B cell (primary cell): ENCODE measurements at regions not wholly inside any gene's neighbourhood (a gene's known extent, or its start where the extent isn't known, plus 50 kb on each side); places are given as distances from the start of the nearest gene placed in this dataset.

Source experiments
- ATAC-seq: fragments of 200-7000 bp; cut with Tn5 transposase; one replicate; pipeline ENCODE4 v1.10.0; 2021; ENCODE audit warnings: low read depth, mild to moderate bottlenecking, moderate number of reproducible peaks, moderate library complexity
- CTCF ChIA-PET: fragments of 350-600 bp; sonication (Branson Sonifier 250); formaldehyde crosslinking; loops from one replicate; lab custom pipeline; 2021; ENCODE audit warnings: antibody characterized with exemption, inconsistent platforms; lab: Charles Lee
- POLR2A ChIA-PET: fragments of 350-600 bp; sonication (Branson Sonifier 250); formaldehyde crosslinking; loops from one replicate; lab custom pipeline; 2021; ENCODE audit warnings: antibody characterized with exemption; lab: Charles Lee
- DNase-seq: peaks from one replicate; pipeline ENCODE4 v3.0.0; 2013
- H2AFZ ChIP-seq: 2 replicates; pipeline ENCODE4 v1.6.1; 2012; ENCODE audit warnings: mild to moderate bottlenecking, low read depth, low read length; ENCODE audit not compliant: insufficient read depth, poor library complexity, severe bottlenecking
- H3K27ac ChIP-seq, 2 donors: 1 replicate in 1 of 2; 2 replicates in 1 of 2; pipeline ENCODE4 v1.5.1; 2012 to 2013; ENCODE audit warnings: low read length in 2 of 2, mild to moderate bottlenecking in 2 of 2, moderate library complexity in 1 of 2
- H3K27me3 ChIP-seq, 4 experiments: fragments of 200-600 bp in 1 of 4; sonication (generic) in 1 of 4; replicated peaks in 1 of 4; 1 replicate in 2 of 4; 2 replicates in 2 of 4; pipeline versions ENCODE4 v1.6.1 to v1.7.0; 2013 to 2016; ENCODE audit warnings: low read length in 3 of 4, mild to moderate bottlenecking in 2 of 4, mixed read lengths in 1 of 4, moderate library complexity in 1 of 4; ENCODE audit not compliant: insufficient read depth in 4 of 4, control insufficient read depth in 3 of 4; ENCODE audit errors: control extremely low read depth in 1 of 4
- H3K36me3 ChIP-seq, 2 experiments: replicated peaks in 1 of 2; 1 replicate in 1 of 2; 2 replicates in 1 of 2; pipeline versions ENCODE4 v1.6.1 to v1.7.1; 2013; ENCODE audit warnings: low read length in 1 of 2; ENCODE audit not compliant: insufficient read depth in 2 of 2, control insufficient read depth in 1 of 2; ENCODE audit errors: control extremely low read depth in 1 of 2, extremely low read depth in 1 of 2
- H3K4me1 ChIP-seq, 2 donors: fragments of 200-600 bp in 1 of 2; sonication (generic) in 1 of 2; 1 replicate in 1 of 2; 2 replicates in 1 of 2; pipeline versions ENCODE4 v1.5.1 to v1.6.1; 2013 to 2017; ENCODE audit warnings: low read length in 2 of 2; ENCODE audit not compliant: control insufficient read depth in 2 of 2, insufficient read depth in 2 of 2
- H3K4me2 ChIP-seq: replicated peaks from 2 replicates; pipeline ENCODE3; 2012; ENCODE audit warnings: mild to moderate bottlenecking, low read depth, low read length; ENCODE audit not compliant: poor library complexity, severe bottlenecking
- H3K4me3 ChIP-seq, 5 experiments: fragments of 200-600 bp in 1 of 5; sonication (generic) in 1 of 5; 1 replicate in 3 of 5; 2 replicates in 2 of 5; pipeline versions ENCODE4 v1.5.1 to v1.7.0; 2011 to 2016; ENCODE audit warnings: low read length in 4 of 5, mild to moderate bottlenecking in 4 of 5, low read depth in 2 of 5, control low read depth in 1 of 5, moderate library complexity in 1 of 5; ENCODE audit not compliant: insufficient read depth in 1 of 5; ENCODE audit errors: control extremely low read depth in 1 of 5, extremely low read depth in 1 of 5
- H3K79me2 ChIP-seq: fragments of 200-600 bp; sonication (generic); one replicate; pipeline ENCODE4 v1.6.0; 2016; ENCODE audit warnings: low read length; ENCODE audit not compliant: control insufficient read depth, insufficient read depth
- H3K9ac ChIP-seq: fragments of 200-600 bp; sonication (generic); 2 replicates; pipeline ENCODE4 v1.6.1; 2017; ENCODE audit warnings: mild to moderate bottlenecking, low read length, moderate library complexity
- H3K9me3 ChIP-seq, 3 donors: one replicate each; pipeline versions ENCODE4 v1.6.1 to v1.7.1; 2013; ENCODE audit warnings: low read length in 2 of 3; ENCODE audit not compliant: control insufficient read depth in 2 of 3, insufficient read depth in 1 of 3; ENCODE audit errors: control extremely low read depth in 1 of 3
- H4K20me1 ChIP-seq: 2 replicates; pipeline ENCODE4 v1.6.0; 2012; ENCODE audit warnings: mild to moderate bottlenecking, low read length; ENCODE audit not compliant: insufficient read depth, control insufficient read depth, poor library complexity, severe bottlenecking
- H3K27ac Mint-ChIP-seq: one replicate; pipeline ENCODE4 v1.8.0; 2021; ENCODE audit warnings: mixed read lengths
- H3K27me3 Mint-ChIP-seq: one replicate; pipeline ENCODE4 v1.8.0; 2021; ENCODE audit warnings: mixed read lengths
- H3K4me1 Mint-ChIP-seq: one replicate; pipeline ENCODE4 v1.8.0; 2021; ENCODE audit warnings: mixed read lengths
- H3K4me3 Mint-ChIP-seq: one replicate; pipeline ENCODE4 v1.8.0; 2021; ENCODE audit warnings: mixed read lengths
- H3K9me3 Mint-ChIP-seq: one replicate; pipeline ENCODE4 v1.8.0; 2022; ENCODE audit warnings: mixed read lengths; ENCODE audit not compliant: insufficient read depth
- CTCF ChIP-seq: fragments of 200-600 bp; IDR thresholded peaks from one replicate; pipeline ENCODE4 v1.8.0; 2022; ENCODE audit warnings: antibody characterized with exemption, mild to moderate bottlenecking
- EZH2 ChIP-seq: IDR thresholded peaks from 2 replicates; pipeline ENCODE4 v1.6.1; 2012; ENCODE audit warnings: borderline replicate concordance, low read depth, mild to moderate bottlenecking, moderate library complexity, low read length; ENCODE audit not compliant: insufficient read depth, poor library complexity, severe bottlenecking
- WGBS: methylation state at CpG from one replicate; pipeline ENCODE4 v1.1.5; 2013; ENCODE audit warnings: missing lambda C conversion rate; ENCODE audit not compliant: insufficient coverage; 5-methylcytosine and 5-hydroxymethylcytosine counted together
- intact Hi-C: fragments of 100-400 bp; cut with micrococcal nuclease; formaldehyde crosslinking; loops from one replicate; pipeline ENCODE4 v1.10.0; 2022

- DNase-seq (no peak), ATAC-seq (no peak)
- H3K27me3 ChIP-seq: no peaks in the 10 kb centered on the region
- no peak overlapping the region for H3K9ac ChIP-seq
- TF ChIP-seq EZH2 (no peak), CTCF (no peak)
- H2AFZ ChIP-seq: no peak overlapping the region
- peaks cover 0 to 3% (median 0%) of the 10 kb centered on the region in 3 donors for H3K9me3 ChIP-seq
- Mint-ChIP-seq H3K4me1 (no peaks in the 10 kb centered on the region), H3K27me3 (no peaks in the 10 kb centered on the region), H3K4me3 (no peak overlapping the region), H3K9me3 (no peaks in the 10 kb centered on the region), H3K27ac (no peak overlapping the region)
- intact Hi-C loops: no loop called here
- H4K20me1 ChIP-seq: no peaks in the 10 kb centered on the region
- no peaks in the 10 kb centered on the region for H3K79me2 ChIP-seq
- H3K4me1 ChIP-seq: no peaks in the 10 kb centered on the region
- no peak overlapping the region for H3K4me3 ChIP-seq
- CTCF ChIA-PET: no interaction called here
- H3K4me2 ChIP-seq: no peak overlapping the region
- no peaks in the 10 kb centered on the region for H3K36me3 ChIP-seq
- WGBS: no CpG with 5 or more reads among the region's 1 CpG
- POLR2A ChIA-PET: no interaction called here
- H3K27ac ChIP-seq: no peak overlapping the region
Measured at GRCh38 chr17:53629188-53629587, 193.5 kb upstream of the KIF2B start.

- Histone ChIP-seq H3K9me3 (peaks cover 0 to 3% (median 0%) of the 10 kb centered on the region in 3 donors), H3K27ac (no peak overlapping the region), H4K20me1 (no peaks in the 10 kb centered on the region), H3K4me3 (no peak overlapping the region), H3K4me1 (no peaks in the 10 kb centered on the region), H3K36me3 (no peaks in the 10 kb centered on the region), H2AFZ (no peak overlapping the region), H3K9ac (no peak overlapping the region), H3K79me2 (no peaks in the 10 kb centered on the region), H3K27me3 (no peaks in the 10 kb centered on the region), H3K4me2 (no peak overlapping the region)
- Mint-ChIP-seq H3K4me1 (no peaks in the 10 kb centered on the region), H3K27me3 (no peaks in the 10 kb centered on the region), H3K9me3 (no peaks in the 10 kb centered on the region), H3K27ac (no peak overlapping the region), H3K4me3 (no peak overlapping the region)
- CTCF ChIA-PET: no interaction called here
- ATAC-seq (no peak), DNase-seq (no peak)
- POLR2A ChIA-PET: no interaction called here
- TF ChIP-seq EZH2 (no peak), CTCF (no peak)
- intact Hi-C loops: no loop called here
Measured at GRCh38 chr17:53628011-53628410, 194.7 kb upstream of the KIF2B start.
